H1 (cell line): ENCODE measurements at regions not wholly inside any gene's neighbourhood (a gene's known extent, or its start where the extent isn't known, plus 50 kb on each side); places are given as distances from the start of the nearest gene placed in this dataset.

Source experiments
- CTCF ChIA-PET: fragments of 300-600 bp; sonication (Branson Sonifier 250); formaldehyde crosslinking; loops from one replicate; lab custom pipeline; 2021; ENCODE audit not compliant: partially characterized antibody; lab: Charles Lee
- POLR2A ChIA-PET: fragments of 300-600 bp; sonication (Branson Sonifier 250); formaldehyde crosslinking; loops from one replicate; lab custom pipeline; 2021; ENCODE audit warnings: inconsistent platforms; ENCODE audit not compliant: partially characterized antibody; lab: Charles Lee
- DNase-seq, 2 experiments: peaks; one replicate each; pipeline versions ENCODE4 v3.0.0 to v3.0.0-alpha.2; 2010 to 2022; ENCODE audit warnings: low spot score in 2 of 2, low read depth in 1 of 2, mixed read lengths in 1 of 2
- FAIRE-seq: peaks from 2 replicates; lab custom pipeline; 2011; peaks lifted over from hg19 to GRCh38; lab: Jason Lieb, UNC
- H2AFZ ChIP-seq: 2 replicates; pipeline ENCODE4 v1.8.1; 2012; ENCODE audit warnings: low read length, inconsistent platforms
- H2AK5ac ChIP-seq: 2 replicates; pipeline ENCODE4 v1.6.1; 2013; ENCODE audit warnings: low read depth, low read length
- H2BK120ac ChIP-seq: replicated peaks from 2 replicates; pipeline ENCODE3; 2013; ENCODE audit warnings: low read depth, low read length, inconsistent platforms
- H2BK12ac ChIP-seq: 2 replicates; pipeline ENCODE4 v1.6.1; 2013; ENCODE audit warnings: low read depth, low read length
- H2BK15ac ChIP-seq: 2 replicates; pipeline ENCODE4 v1.6.1; 2013; ENCODE audit warnings: low read length
- H2BK20ac ChIP-seq: 2 replicates; pipeline ENCODE4 v1.6.1; 2013; ENCODE audit warnings: low read length
- H2BK5ac ChIP-seq: 2 replicates; pipeline ENCODE4 v1.6.1; 2013; ENCODE audit warnings: low read depth, low read length
- H3K14ac ChIP-seq: 2 replicates; pipeline ENCODE4 v1.6.1; 2013; ENCODE audit warnings: inconsistent platforms; ENCODE audit not compliant: insufficient read length
- H3K18ac ChIP-seq: 2 replicates; pipeline ENCODE4 v1.6.1; 2013; ENCODE audit warnings: low read length; ENCODE audit errors: extremely low read depth
- H3K23ac ChIP-seq: 2 replicates; pipeline ENCODE4 v1.6.1; 2013; ENCODE audit warnings: inconsistent platforms; ENCODE audit not compliant: insufficient read length
- H3K23me2 ChIP-seq: 2 replicates; pipeline ENCODE4 v1.6.1; 2013; ENCODE audit warnings: low read depth, low read length
- H3K27ac ChIP-seq: 2 replicates; pipeline ENCODE4 v1.6.1; 2011; ENCODE audit warnings: low read depth, low read length, inconsistent platforms
- H3K27me3 ChIP-seq, 4 experiments: replicated peaks in 1 of 4; 1 replicate in 1 of 4; 2 replicates in 3 of 4; pipeline versions ENCODE4 v1.6.1 to v1.8.1; 2011 to 2013; ENCODE audit warnings: low read length in 3 of 4, mild to moderate bottlenecking in 3 of 4, inconsistent platforms in 2 of 4, mixed read lengths in 2 of 4, moderate library complexity in 1 of 4; ENCODE audit not compliant: control insufficient read depth in 3 of 4, insufficient read depth in 3 of 4; ENCODE audit errors: extremely low read depth in 1 of 4
- H3K36me3 ChIP-seq, 4 experiments: 2 replicates each; pipeline versions ENCODE4 v1.6.1 to v1.8.1; 2011 to 2013; ENCODE audit warnings: mild to moderate bottlenecking in 4 of 4, low read length in 3 of 4, moderate library complexity in 2 of 4, control low read depth in 1 of 4, inconsistent platforms in 1 of 4; ENCODE audit not compliant: insufficient read depth in 4 of 4, control insufficient read depth in 2 of 4
- H3K4ac ChIP-seq: replicated peaks from 2 replicates; pipeline ENCODE3; 2013; ENCODE audit warnings: low read length, low read depth, mixed read lengths, inconsistent platforms; ENCODE audit not compliant: insufficient read length
- H3K4me1 ChIP-seq, 4 experiments: replicated peaks in 1 of 4; 1 replicate in 1 of 4; 2 replicates in 3 of 4; pipeline versions ENCODE4 v1.6.1 to v1.8.1; 2011 to 2013; ENCODE audit warnings: low read length in 3 of 4, inconsistent platforms in 2 of 4, mixed read lengths in 1 of 4; ENCODE audit not compliant: insufficient read depth in 4 of 4, control insufficient read depth in 3 of 4
- H3K4me2 ChIP-seq, 2 experiments: 2 replicates each; pipeline versions ENCODE4 v1.6.1 to v1.8.1; 2011 to 2013; ENCODE audit warnings: low read depth in 2 of 2, low read length in 2 of 2, control low read depth in 1 of 2, inconsistent platforms in 1 of 2, mild to moderate bottlenecking in 1 of 2; ENCODE audit not compliant: insufficient read depth in 1 of 2
- H3K4me3 ChIP-seq, 4 experiments: fragments of 200-600, 300-600 bp in 1 of 4; sonication (generic), shearing (Covaris generic), sonication (Bioruptor Twin) in 1 of 4; 2 replicates each; pipeline versions ENCODE4 v1.5.1 to v1.8.1; 2011 to 2016; ENCODE audit warnings: low read length in 4 of 4, low read depth in 3 of 4, control low read depth in 2 of 4, inconsistent platforms in 2 of 4, mild to moderate bottlenecking in 2 of 4, mixed read lengths in 1 of 4, moderate library complexity in 1 of 4; ENCODE audit not compliant: insufficient read depth in 2 of 4; ENCODE audit errors: extremely low read depth in 1 of 4
- H3K56ac ChIP-seq: replicated peaks from 2 replicates; pipeline ENCODE3; 2013; ENCODE audit warnings: low read depth, mild to moderate bottlenecking, mixed read lengths, low read length, inconsistent platforms; ENCODE audit not compliant: insufficient read length
- H3K79me1 ChIP-seq: 2 replicates; pipeline ENCODE4 v1.6.1; 2013; ENCODE audit warnings: low read depth, low read length, control low read depth
- H3K79me2 ChIP-seq, 2 experiments: 2 replicates each; pipeline versions ENCODE4 v1.6.1 to v1.8.1; 2012 to 2013; ENCODE audit warnings: low read length in 2 of 2, mild to moderate bottlenecking in 2 of 2, inconsistent platforms in 1 of 2; ENCODE audit not compliant: insufficient read depth in 2 of 2, control insufficient read depth in 1 of 2
- H3K9ac ChIP-seq, 4 experiments: replicated peaks in 1 of 4; 1 replicate in 1 of 4; 2 replicates in 3 of 4; pipeline versions ENCODE4 v1.6.1 to v1.8.1; 2011 to 2013; ENCODE audit warnings: low read depth in 3 of 4, low read length in 3 of 4, control low read depth in 2 of 4, mild to moderate bottlenecking in 2 of 4, moderate library complexity in 2 of 4, inconsistent platforms in 1 of 4; ENCODE audit errors: extremely low read depth in 1 of 4
- H3K9me3 ChIP-seq, 2 experiments: 2 replicates each; pipeline versions ENCODE4 v1.6.1 to v1.8.1; 2012 to 2013; ENCODE audit warnings: mild to moderate bottlenecking in 2 of 2, moderate library complexity in 2 of 2, control low read depth in 1 of 2, inconsistent platforms in 1 of 2, low read depth in 1 of 2, low read length in 1 of 2, mixed read lengths in 1 of 2; ENCODE audit not compliant: insufficient read depth in 2 of 2
- H4K20me1 ChIP-seq, 2 experiments: replicated peaks in 1 of 2; 2 replicates each; pipeline versions ENCODE3 to v1.8.1; 2011 to 2013; ENCODE audit warnings: inconsistent platforms in 2 of 2, low read length in 2 of 2, mild to moderate bottlenecking in 1 of 2; ENCODE audit not compliant: insufficient read depth in 2 of 2, control insufficient read depth in 1 of 2
- H4K5ac ChIP-seq: 2 replicates; pipeline ENCODE4 v1.6.1; 2013; ENCODE audit warnings: low read length, low read depth, mixed read lengths, inconsistent platforms; ENCODE audit not compliant: insufficient read length
- H4K8ac ChIP-seq: 2 replicates; pipeline ENCODE4 v1.8.0; 2013; ENCODE audit warnings: mild to moderate bottlenecking, moderate library complexity, low read length, inconsistent platforms; ENCODE audit not compliant: insufficient read depth; ENCODE audit errors: extremely low read depth
- H4K91ac ChIP-seq: replicated peaks from 2 replicates; pipeline ENCODE3; 2013; ENCODE audit warnings: low read length, mixed read lengths, inconsistent platforms; ENCODE audit not compliant: insufficient read length
- CBX5 ChIP-seq: fragments of 300-800, 300-1000 bp; sonication (generic); IDR thresholded peaks from 2 replicates; pipeline ENCODE4 v1.7.1; 2016; ENCODE audit warnings: antibody characterized with exemption, low read length, low read depth
- EP300 ChIP-seq, 2 experiments: IDR thresholded peaks; 1 replicate in 1 of 2; 2 replicates in 1 of 2; pipeline ENCODE4 v1.6.1; 2011 to 2012; ENCODE audit warnings: low read depth in 2 of 2, low read length in 2 of 2, mild to moderate bottlenecking in 2 of 2, borderline replicate concordance in 1 of 2, inconsistent platforms in 1 of 2, moderate library complexity in 1 of 2
- GTF2F1 ChIP-seq: IDR thresholded peaks from 2 replicates; pipeline ENCODE4 v1.6.1; 2012; ENCODE audit warnings: low read depth, low read length, improper control_type of control experiment, borderline replicate concordance
- JUN ChIP-seq: IDR thresholded peaks from 2 replicates; pipeline ENCODE4 v1.6.1; 2011; ENCODE audit warnings: low read depth, mild to moderate bottlenecking, improper control_type of control experiment, low read length
- KDM1A ChIP-seq: fragments of 200-600, 300-600 bp; sonication (generic); IDR thresholded peaks from 2 replicates; pipeline ENCODE4 v1.7.1; 2016; ENCODE audit warnings: mild to moderate bottlenecking, low read length, borderline replicate concordance
- KDM4A ChIP-seq: IDR thresholded peaks from one replicate; pipeline ENCODE4 v1.7.1; 2012; ENCODE audit warnings: low read depth, mild to moderate bottlenecking, moderate library complexity, low read length, inconsistent platforms; ENCODE audit not compliant: severe bottlenecking
- PHF8 ChIP-seq: fragments of 200-600 bp; sonication (generic); conservative IDR thresholded peaks from 2 replicates; pipeline ENCODE4 v1.7.1; 2012; ENCODE audit warnings: low read depth, mild to moderate bottlenecking, inconsistent platforms, low read length, moderate library complexity
- POU5F1 ChIP-seq: IDR thresholded peaks from 2 replicates; pipeline ENCODE4 v1.6.1; 2011; ENCODE audit warnings: low read depth, mild to moderate bottlenecking, low read length, moderate library complexity
- RBBP5 ChIP-seq: IDR thresholded peaks from 2 replicates; pipeline ENCODE4 v1.7.1; 2012; ENCODE audit warnings: low read depth, mild to moderate bottlenecking, inconsistent platforms, low read length, moderate library complexity, borderline replicate concordance
- SRF ChIP-seq: IDR thresholded peaks from 2 replicates; pipeline ENCODE4 v1.6.1; 2011; ENCODE audit warnings: mild to moderate bottlenecking, low read depth, low read length, moderate library complexity
- TAF1 ChIP-seq: IDR thresholded peaks from 2 replicates; pipeline ENCODE4 v1.6.1; 2011; ENCODE audit warnings: mild to moderate bottlenecking, low read depth, low read length
- TEAD4 ChIP-seq: IDR thresholded peaks from 2 replicates; pipeline ENCODE4 v1.6.1; 2012; ENCODE audit warnings: low read depth, low read length, inconsistent platforms, mixed read lengths
- WGBS, 2 experiments: shearing (Covaris generic) in 1 of 2; methylation state at CpG; one replicate each; pipeline versions ENCODE4 v1.1.6 to v1.1.7; 2013 to 2015; ENCODE audit warnings: low lambda C conversion rate in 2 of 2, mixed read lengths in 2 of 2, inconsistent platforms in 1 of 2, low coverage in 1 of 2, missing lambda C conversion rate in 1 of 2; ENCODE audit not compliant: insufficient replicate concordance in 2 of 2, insufficient coverage in 1 of 2, insufficient read length in 1 of 2; ENCODE audit errors: extremely low coverage in 1 of 2, missing lambda C conversion rate in 1 of 2; 5-methylcytosine and 5-hydroxymethylcytosine counted together

- Histone ChIP-seq H3K79me2 (no peaks in the 10 kb centered on the region), H3K27me3 (no peaks in the 10 kb centered on the region), H3K23me2 (no peaks in the 10 kb centered on the region), H2AK5ac (no peak overlapping the region), H3K79me1 (no peaks in the 10 kb centered on the region), H3K4me3 (no peak overlapping the region), H4K8ac (no peak overlapping the region), H4K5ac (no peak overlapping the region), H4K20me1 (no peaks in the 10 kb centered on the region), H3K14ac (no peak overlapping the region), H2BK5ac (no peak overlapping the region), H3K56ac (no peak overlapping the region), H2BK20ac (no peak overlapping the region), H3K23ac (no peak overlapping the region), H2BK120ac (no peak overlapping the region), H3K4me1 (no peaks in the 10 kb centered on the region), H2BK12ac (no peak overlapping the region), H2AFZ (no peak overlapping the region), H3K27ac (no peak overlapping the region), H2BK15ac (no peak overlapping the region), H3K36me3 (no peaks in the 10 kb centered on the region), H3K4ac (no peak overlapping the region), H3K18ac (no peak overlapping the region), H3K4me2 (no peak overlapping the region), H3K9ac (no peak overlapping the region), H3K9me3 (no peaks in the 10 kb centered on the region), H4K91ac (no peak overlapping the region)
- DNase-seq (no peak), FAIRE-seq (no peak)
- 100% methylated on average over 1 of the region's 1 CpG; no CpG with 5 or more reads in 1 of the 2 experiments for WGBS, 2 experiments
- ChIA-PET POLR2A (no interaction called here), CTCF (interaction anchor here (1.0 to 1.2 kb wide), 3 partner anchors 18 to 190 kb away, joined by 3 to 5 read pairs (median 4); no protein-coding TSS in a partner anchor)
- TF ChIP-seq TAF1 (no peak), SRF (no peak), KDM1A (no peak), JUN (no peak), EP300 (IDR thresholded peaks at IDR 0.05; ENCODE audit: borderline replicate concordance in 1 of 2, low read depth in 2 of 2, low read length in 2 of 2) (no peak), KDM4A (no peak), PHF8 (no peak), CBX5 (no peak), RBBP5 (no peak), TEAD4 (no peak), POU5F1 (no peak), GTF2F1 (no peak)
These were observed 160.5 kb upstream of the KCNG1 start for GRCh38 chr20:51183451-51183850.
